ENCODE measurements at regions not wholly inside any gene's neighbourhood (a gene's known extent, or its start where the extent isn't known, plus 50 kb on each side); places are given as distances from the start of the nearest gene placed in this dataset.

GRCh38 chr7:12985752-12986151 is 298.3 kb downstream of the ARL4A start:
- Mint-ChIP-seq H3K4me3 (ENCODE audit: low read depth, unreplicated experiment) (no peak overlapping the region), H3K27ac (ENCODE audit: unreplicated experiment) (no peak overlapping the region), H3K36me3 (ENCODE audit: insufficient read depth, unreplicated experiment) (no peaks in the 10 kb centered on the region), H3K27me3 (ENCODE audit: unreplicated experiment) (no peaks in the 10 kb centered on the region), H3K4me1 (ENCODE audit: low read depth, unreplicated experiment) (no peaks in the 10 kb centered on the region), H3K9me3 (ENCODE audit: low read depth, unreplicated experiment) (no peaks in the 10 kb centered on the region)
- intact Hi-C loops (cut with micrococcal nuclease; ENCODE audit: unreplicated experiment) = loop anchor here (5.0 kb wide), 1 partner anchor 132 kb away; no protein-coding TSS in a partner anchor
- CTCF ChIA-PET = no interaction called here
- DNase-seq = no peak
- TF ChIP-seq CTCF (IDR thresholded peaks at IDR 0.05; ENCODE audit: unreplicated experiment) = no peak
- no TSS peak for BruUV-seq (replicated peaks)

DNA sequence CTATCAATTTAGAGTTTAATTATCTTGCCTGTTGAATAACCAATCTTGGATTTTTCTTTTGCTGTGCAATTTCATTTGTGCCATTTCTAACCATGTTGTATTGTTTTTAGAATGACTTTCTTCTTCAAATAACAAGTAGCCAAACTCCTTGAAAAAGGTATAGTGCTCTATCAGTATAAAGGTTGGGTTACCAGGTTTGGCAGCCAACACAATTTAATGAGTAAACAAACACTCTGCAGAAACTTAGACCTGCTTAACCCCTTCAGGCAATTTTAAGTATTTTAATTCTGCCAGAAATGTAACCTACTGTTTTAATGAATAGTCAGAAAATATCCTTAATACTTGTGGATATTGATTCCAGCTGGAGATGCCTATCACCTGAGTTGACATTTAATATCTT is 299.8 kb downstream of the ARL4A start:
- H3K36me3 Mint-ChIP-seq (ENCODE audit: insufficient read depth, unreplicated experiment) = no peaks in the 10 kb centered on the region
- no peaks in the 10 kb centered on the region for H3K27me3 Mint-ChIP-seq (ENCODE audit: unreplicated experiment)
- H3K4me1 Mint-ChIP-seq (ENCODE audit: low read depth, unreplicated experiment) = no peaks in the 10 kb centered on the region
- DNase-seq = no peak
- no TSS peak for BruUV-seq (replicated peaks)
- no peaks in the 10 kb centered on the region for H3K9me3 Mint-ChIP-seq (ENCODE audit: low read depth, unreplicated experiment)
- intact Hi-C loops (cut with micrococcal nuclease; ENCODE audit: unreplicated experiment) = loop anchor here (5.0 kb wide), 1 partner anchor 130 kb away; no protein-coding TSS in a partner anchor
- CTCF ChIA-PET = no interaction called here
- no peak for TF ChIP-seq CTCF (IDR thresholded peaks at IDR 0.05; ENCODE audit: unreplicated experiment)
- H3K27ac Mint-ChIP-seq (ENCODE audit: unreplicated experiment) = no peak overlapping the region
- no peak overlapping the region for H3K4me3 Mint-ChIP-seq (ENCODE audit: low read depth, unreplicated experiment)

DNA sequence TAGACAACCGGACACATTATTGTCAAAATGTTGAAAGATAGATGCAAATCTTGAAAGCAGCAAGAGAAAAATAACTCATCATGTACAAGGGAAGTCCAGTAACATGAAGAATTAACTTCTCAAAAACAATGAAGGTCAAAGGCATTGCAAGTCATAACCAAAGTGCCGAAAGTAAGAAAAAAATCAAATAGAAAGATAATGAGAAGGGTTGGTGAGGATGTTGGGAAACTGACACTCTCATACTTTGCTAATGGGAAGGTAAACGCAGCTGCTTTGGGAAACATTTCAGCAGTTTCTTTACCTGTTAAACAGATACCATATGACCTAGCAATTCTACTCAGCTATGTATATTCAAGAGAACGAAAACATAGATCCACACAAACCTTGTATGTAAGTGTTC is 303.0 kb downstream of the ARL4A start:
- H3K27ac Mint-ChIP-seq (ENCODE audit: unreplicated experiment) = no peak overlapping the region
- no peaks in the 10 kb centered on the region for H3K4me1 Mint-ChIP-seq (ENCODE audit: low read depth, unreplicated experiment)
- BruUV-seq (replicated peaks) = no TSS peak
- intact Hi-C loops (cut with micrococcal nuclease; ENCODE audit: unreplicated experiment) = no loop called here
- CTCF ChIA-PET = interaction anchor here (1.3 kb wide), 1 partner anchor 9 kb away, joined by 4 read pairs; no protein-coding TSS in a partner anchor
- no peak for TF ChIP-seq CTCF (IDR thresholded peaks at IDR 0.05; ENCODE audit: unreplicated experiment)
- no peak overlapping the region for H3K4me3 Mint-ChIP-seq (ENCODE audit: low read depth, unreplicated experiment)
- H3K27me3 Mint-ChIP-seq (ENCODE audit: unreplicated experiment) = no peaks in the 10 kb centered on the region
- H3K36me3 Mint-ChIP-seq (ENCODE audit: insufficient read depth, unreplicated experiment) = no peaks in the 10 kb centered on the region
- H3K9me3 Mint-ChIP-seq (ENCODE audit: low read depth, unreplicated experiment) = no peaks in the 10 kb centered on the region
- no peak for DNase-seq

DNA sequence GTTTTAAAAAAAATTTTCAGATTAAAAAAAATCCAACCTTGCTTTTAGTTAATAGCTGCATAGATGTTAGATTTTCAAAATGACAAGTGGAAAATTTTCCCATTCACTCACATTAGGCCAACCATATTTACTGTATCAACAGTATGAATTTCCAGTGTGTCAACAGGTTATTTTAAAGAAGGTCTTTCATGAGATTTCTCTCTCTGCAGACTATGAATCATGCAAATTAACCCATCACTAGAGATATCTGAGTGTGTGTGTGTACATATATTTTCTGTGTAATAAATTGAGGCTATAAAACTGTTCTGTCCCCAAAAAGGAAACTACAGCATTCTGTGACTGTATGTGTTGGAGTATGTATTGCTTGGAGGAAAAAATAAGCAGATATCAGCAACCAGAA is 305.6 kb downstream of the ARL4A start:
- Mint-ChIP-seq H3K27ac (ENCODE audit: unreplicated experiment) (no peak overlapping the region), H3K4me3 (ENCODE audit: low read depth, unreplicated experiment) (no peak overlapping the region), H3K9me3 (ENCODE audit: low read depth, unreplicated experiment) (no peaks in the 10 kb centered on the region), H3K36me3 (ENCODE audit: insufficient read depth, unreplicated experiment) (no peaks in the 10 kb centered on the region), H3K27me3 (ENCODE audit: unreplicated experiment) (no peaks in the 10 kb centered on the region), H3K4me1 (ENCODE audit: low read depth, unreplicated experiment) (no peaks in the 10 kb centered on the region)
- intact Hi-C loops (cut with micrococcal nuclease; ENCODE audit: unreplicated experiment) = no loop called here
- no peak for TF ChIP-seq CTCF (IDR thresholded peaks at IDR 0.05; ENCODE audit: unreplicated experiment)
- BruUV-seq (replicated peaks) = no TSS peak
- DNase-seq = no peak
- CTCF ChIA-PET = no interaction called here
